CD4-positive, alpha-beta T cell treated with Interleukin-21 for 1 hour (primary cell): ENCODE measurements at regions not wholly inside any gene's neighbourhood (a gene's known extent, or its start where the extent isn't known, plus 50 kb on each side); places are given as distances from the start of the nearest gene placed in this dataset.
"Not testable (repeated sequence)": the region's sequence is repeated elsewhere in the genome, so short reads cannot be mapped to it uniquely, and the experiment has no call there.

Experiments
- DNase-seq: peaks from one replicate; pipeline ENCODE4 v3.0.0-alpha.2; 2020

DNA sequence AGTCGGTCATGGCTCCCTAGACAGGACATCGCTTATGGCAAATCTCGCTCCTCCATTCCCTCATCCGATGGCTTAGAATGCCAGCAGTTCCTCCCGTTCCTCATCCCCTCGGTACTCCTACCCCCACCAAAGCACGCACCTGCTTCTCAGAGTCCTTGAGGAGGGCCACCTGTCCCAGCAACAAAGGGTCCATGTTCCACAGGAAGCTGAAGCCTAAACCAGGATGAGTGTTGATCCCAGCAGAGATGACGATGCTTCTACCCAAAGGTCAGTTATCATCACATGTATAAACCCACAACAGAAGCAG is 111.2 kb downstream of the THBS2 start:
- DNase-seq, result no peak

GRCh38 chr6:169141671-169142537 is 111.7 kb downstream of the THBS2 start:
- DNase-seq, result no peak

GRCh38 chr6:169140986-169141495 is 112.6 kb downstream of the THBS2 start:
- DNase-seq, result no peak

DNA sequence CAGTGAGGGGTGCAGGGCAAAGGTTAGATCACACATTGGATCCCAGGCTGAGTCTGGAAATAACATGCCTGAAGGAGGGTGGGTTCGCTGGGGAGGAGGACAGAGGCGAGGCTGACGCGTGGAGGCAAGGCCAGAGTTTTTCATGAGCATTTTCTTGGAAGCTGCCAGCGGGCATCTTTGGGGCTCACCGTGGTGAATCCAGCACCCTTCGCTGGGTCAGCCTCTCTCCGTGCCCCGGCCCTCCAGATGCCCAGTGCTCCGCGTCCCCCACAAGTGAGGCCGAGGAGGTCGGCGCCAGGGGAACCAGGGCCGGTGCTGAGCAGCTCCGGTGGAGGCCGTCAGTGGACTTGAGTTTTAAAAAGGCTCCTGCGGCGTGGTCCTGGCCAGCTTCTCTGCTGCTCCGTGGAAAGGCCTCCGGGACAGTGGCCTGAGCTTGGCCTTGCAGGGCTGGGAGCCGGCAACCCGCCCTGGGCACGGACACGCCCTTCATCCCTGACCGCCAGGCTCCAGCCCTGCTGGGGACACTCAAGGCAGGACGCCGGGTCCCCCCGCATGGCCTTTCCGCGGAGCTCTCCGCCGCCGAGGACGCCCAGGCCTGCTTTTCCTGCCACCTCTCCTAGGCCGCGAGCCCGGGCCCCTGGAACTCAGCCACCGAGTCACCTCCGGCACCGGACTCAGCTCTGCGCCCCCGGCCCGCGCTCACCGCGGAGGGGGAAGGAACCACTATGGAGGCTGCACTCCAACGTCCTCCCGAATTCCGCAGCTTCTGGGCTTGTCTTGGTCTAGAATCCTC is 114.3 kb downstream of the THBS2 start:
- no peak for DNase-seq

DNA sequence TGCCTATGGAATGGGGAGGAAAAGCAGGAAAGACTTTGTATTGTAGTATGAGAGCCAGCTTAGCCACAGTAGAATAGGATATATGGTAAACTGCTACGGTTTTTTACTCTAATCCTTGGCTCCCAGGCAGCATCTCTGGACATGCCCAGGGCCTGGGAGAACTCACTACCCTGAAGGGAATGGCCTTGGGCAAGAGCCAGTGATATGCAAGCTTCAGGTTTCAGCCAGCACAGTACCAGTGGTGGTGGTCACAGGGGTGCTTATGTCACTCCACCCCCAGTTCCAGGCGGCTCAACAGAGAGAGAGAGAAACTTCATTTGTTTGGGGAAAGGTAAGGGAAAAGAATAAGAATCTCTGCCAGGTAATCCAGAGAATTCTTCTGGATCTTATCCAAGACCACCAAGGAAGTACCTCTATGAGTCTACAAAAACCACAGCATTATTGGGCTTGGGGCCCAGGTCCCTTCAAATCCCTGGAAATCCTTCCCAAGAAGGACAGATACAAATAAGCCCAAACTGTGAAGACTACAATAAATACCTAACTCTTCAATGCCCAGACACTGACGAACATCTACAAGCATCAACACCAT is 121.2 kb downstream of the THBS2 start:
- DNase-seq, result no peak

DNA sequence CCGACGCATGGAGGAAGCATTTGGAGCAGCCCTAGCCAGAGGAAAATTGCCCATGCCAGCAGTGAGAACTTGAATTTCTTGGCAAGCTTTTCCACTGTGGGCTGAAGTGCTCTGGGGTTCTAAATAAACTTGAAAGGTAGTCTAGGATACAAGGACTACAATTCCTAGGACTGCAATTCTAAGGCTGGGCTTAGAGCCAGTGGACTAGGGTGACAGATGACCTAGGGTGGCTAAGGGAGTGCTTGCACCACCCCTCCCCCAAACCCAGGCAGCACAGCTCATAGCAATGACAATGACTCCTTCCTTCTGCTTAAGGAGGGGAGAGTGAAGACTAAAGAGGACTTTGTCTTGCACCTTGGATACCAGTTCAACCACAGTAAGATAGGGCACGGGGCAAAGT is 122.3 kb downstream of the THBS2 start:
- no peak for DNase-seq

DNA sequence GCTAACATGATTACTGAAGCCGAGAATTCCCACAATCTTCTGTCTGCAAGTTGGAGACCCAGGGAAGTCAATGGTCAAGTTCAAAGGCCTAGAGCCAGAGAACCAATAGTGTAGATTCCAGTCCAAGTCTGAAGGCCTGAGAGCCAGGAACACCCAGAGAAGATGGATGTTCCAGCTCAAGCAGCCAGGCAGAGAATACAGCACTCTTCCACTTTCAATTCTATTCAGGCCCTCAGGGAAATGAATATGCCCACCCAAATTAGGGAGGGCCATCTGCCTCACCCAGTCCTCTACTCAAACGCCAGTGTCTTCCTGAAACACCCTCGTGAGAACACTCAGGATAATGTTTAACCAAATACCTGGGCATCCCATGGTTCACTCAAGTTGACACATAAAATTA is 123.5 kb downstream of the THBS2 start:
- DNase-seq, result no peak

DNA sequence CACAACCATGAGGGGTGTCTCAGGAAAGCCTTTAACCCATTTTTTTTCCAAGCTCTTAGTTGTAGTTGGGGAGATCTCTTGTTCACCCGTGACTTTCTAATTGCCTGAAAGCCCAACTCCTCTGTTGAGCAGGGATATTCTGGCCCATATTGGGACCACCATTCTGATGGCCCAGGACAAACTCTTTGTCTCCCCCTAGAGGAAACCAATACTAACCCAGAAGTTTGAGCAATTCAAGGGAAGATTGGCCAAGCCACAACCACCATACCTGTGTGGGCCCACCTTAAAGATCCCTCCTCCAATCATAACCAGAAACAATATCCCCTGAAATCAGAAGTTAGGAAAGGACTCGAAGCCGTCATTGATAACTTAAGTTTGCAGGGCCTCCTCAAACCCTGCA is 132.6 kb downstream of the THBS2 start:
- no peak for DNase-seq

- DNase-seq, result no peak
Observed at GRCh38 chr6:169119669-169120068, 134.0 kb downstream of the THBS2 start.

DNA sequence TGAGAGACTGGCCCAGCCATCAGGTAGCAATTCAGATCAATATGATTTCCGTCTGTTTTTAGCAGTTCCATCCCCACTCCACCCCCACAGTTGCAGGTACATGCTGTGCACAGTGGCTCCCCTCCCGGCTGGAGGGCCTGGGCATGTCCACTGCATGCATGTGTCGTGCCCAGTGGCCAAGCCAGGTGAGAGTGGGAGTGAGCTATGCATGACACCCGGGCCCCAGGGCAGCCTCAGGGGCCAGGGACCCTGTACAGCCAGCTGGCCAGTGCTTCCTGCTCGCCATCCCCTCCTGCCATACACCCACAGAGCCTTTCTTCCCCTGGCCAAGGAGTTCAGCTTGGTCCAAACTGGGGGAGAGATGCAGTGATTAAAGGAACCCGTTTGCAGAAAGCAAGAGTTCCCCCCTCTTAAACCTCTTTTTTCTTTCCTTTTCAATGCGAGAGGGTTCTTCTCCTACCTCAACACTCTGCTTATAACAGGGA is 135.3 kb downstream of the THBS2 start:
- no peak for DNase-seq

DNA sequence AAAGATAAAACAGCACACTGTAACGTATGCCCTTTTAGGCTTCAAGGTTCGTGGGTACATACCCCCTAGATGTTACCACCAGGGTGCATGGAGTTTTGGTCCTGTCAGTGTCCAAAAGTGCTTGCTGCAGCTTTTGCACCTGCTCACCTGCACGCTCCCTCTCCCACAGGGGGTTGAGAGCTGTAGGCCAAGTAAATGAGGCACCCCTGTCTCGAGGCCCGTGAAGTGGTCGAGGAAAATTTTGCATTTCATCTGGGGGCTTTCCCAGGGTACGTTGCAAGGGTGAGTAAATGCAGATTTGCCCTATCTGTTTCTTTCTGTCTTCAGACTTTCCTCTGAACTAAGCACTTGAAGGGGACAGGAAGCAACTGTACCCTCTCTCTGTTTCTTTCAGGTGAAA is 136.0 kb downstream of the THBS2 start:
- DNase-seq, result no peak

DNA sequence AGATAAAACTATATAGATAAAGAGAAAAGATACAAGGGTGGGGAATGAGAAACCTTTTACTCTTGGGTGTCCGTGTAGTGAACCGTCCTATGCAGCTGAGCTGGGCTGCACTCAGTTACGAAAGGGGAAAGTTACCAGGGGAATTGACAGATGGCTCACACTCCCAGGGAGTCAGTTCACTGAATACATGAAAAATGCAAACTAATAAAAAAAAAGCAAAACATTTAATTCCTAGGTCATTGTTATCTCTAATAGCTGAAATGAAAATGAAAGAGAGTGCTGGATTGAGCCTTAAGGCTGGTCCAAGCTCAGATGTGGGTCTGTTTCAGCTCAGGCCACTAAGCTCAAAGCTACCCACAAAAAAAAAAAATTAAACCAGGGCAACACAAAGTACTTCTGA is 138.0 kb downstream of the THBS2 start:
- DNase-seq, result no peak

DNA sequence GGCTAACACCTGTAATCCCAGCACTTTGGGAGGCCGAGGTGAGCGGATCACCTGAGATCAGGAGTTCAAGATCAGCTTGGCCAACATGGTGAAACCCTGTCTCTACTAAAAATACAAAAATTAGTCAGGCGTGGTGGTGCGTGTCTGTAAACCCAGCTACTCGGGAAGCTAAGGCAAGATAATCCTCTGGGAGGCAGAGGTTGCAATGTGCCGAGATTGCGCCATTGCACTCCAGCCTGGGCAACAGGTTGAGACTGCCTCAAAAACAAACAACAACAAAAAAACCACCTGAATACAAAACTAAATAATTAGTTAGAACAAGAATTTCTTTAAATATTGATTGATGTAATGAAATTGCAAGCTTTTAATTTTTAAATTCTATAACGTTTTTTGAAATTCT is 139.0 kb downstream of the THBS2 start:
- not testable (repeated sequence) for DNase-seq

GRCh38 chr6:169112483-169113320 is 140.9 kb downstream of the THBS2 start:
- no peak for DNase-seq

- no peak for DNase-seq
Observed at GRCh38 chr6:169111203-169111602, 142.4 kb downstream of the THBS2 start.

GRCh38 chr6:169109411-169110220 is 144.0 kb downstream of the THBS2 start:
- no peak for DNase-seq

DNA sequence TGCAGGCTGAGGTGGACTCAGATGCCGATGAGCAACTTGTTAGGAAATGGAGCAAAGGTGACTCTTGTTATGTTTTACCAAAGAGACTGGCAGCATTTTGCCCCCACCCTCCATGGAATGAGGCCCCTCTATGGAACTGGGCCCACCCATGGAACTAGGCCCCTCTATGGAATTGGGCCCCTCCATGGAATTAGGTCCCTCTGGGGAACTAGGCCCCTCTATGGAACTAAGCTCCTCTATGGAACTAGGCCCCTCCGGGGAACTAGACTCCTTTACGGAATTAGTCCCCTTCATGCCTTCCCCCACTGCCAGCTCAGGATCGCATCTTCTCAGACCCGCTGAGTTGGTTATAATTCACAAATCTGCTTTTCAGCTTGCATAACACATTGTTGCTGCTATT is 144.9 kb downstream of the THBS2 start:
- no peak for DNase-seq

- DNase-seq, result no peak
Observed at GRCh38 chr6:169106176-169106575, 147.5 kb downstream of the THBS2 start.

DNA sequence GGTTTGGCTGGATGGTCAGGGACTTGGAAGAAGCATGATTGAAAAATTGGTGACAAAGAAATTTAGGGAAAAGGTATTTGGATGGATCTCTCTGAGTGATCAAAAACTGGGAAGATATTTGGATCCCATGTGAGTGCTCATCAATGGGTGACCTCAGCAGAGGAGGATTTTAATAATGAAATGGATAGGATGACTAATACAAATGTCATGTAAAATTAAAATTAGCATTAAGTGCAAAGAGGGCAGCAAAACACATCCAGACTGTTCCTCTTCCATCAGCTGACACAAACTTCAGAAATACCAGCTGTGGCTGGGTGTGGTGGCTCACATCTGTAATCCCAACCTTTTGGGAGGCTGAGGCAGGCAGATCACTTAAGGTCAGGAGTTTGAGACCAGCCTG is 151.7 kb downstream of the THBS2 start:
- no peak for DNase-seq

GRCh38 chr6:169101036-169101805 is 152.4 kb downstream of the THBS2 start:
- no peak for DNase-seq
